ENCODE measurements at regions not wholly inside any gene's neighbourhood (a gene's known extent, or its start where the extent isn't known, plus 50 kb on each side); places are given as distances from the start of the nearest gene placed in this dataset.

- 96% methylated on average over 10 of the region's 10 CpGs for WGBS (ENCODE audit: insufficient coverage)
- no peaks in the 10 kb centered on the region for H4K20me1 ChIP-seq (ENCODE audit: control insufficient read depth, insufficient read depth, low read length, poor library complexity, severe bottlenecking)
- no peak overlapping the region for H3K4me3 ChIP-seq (ENCODE audit: control extremely low read depth in 1 of 5, extremely low read depth in 1 of 5, insufficient read depth in 1 of 5, low read depth in 2 of 5, low read length in 4 of 5)
- H3K4me1 ChIP-seq (ENCODE audit: control insufficient read depth in 2 of 2, insufficient read depth in 2 of 2, low read length in 2 of 2): no peaks in the 10 kb centered on the region
- Mint-ChIP-seq H3K4me1 (no peaks in the 10 kb centered on the region), H3K27me3 (peaks cover 3% of the 10 kb centered on the region), H3K9me3 (ENCODE audit: insufficient read depth) (no peaks in the 10 kb centered on the region), H3K4me3 (no peak overlapping the region), H3K27ac (no peak overlapping the region)
- no peak overlapping the region for H3K27ac ChIP-seq (ENCODE audit: low read length in 2 of 2)
- no peak overlapping the region for H3K4me2 ChIP-seq (replicated peaks; ENCODE audit: low read depth, low read length, poor library complexity, severe bottlenecking)
- no peak for DNase-seq
- H3K79me2 ChIP-seq (ENCODE audit: control insufficient read depth, insufficient read depth, low read length): no peaks in the 10 kb centered on the region
- H3K27me3 ChIP-seq (replicated peaks in 1 of 4; ENCODE audit: control extremely low read depth in 1 of 4, control insufficient read depth in 3 of 4, insufficient read depth in 4 of 4, low read length in 3 of 4): peaks cover 0 to 2% (median 0%) of the 10 kb centered on the region in 4 experiments
- CTCF ChIA-PET: interaction anchor here (1.7 kb wide), 1 partner anchor 87 kb away, joined by 4 read pairs; the partner anchor contains the start of gene EPHB3
- no peak for TF ChIP-seq EZH2 (IDR thresholded peaks at IDR 0.05; ENCODE audit: borderline replicate concordance, insufficient read depth, low read depth, low read length, poor library complexity, severe bottlenecking)
- TF ChIP-seq CTCF (IDR thresholded peaks at IDR 0.05): no peak
- POLR2A ChIA-PET: no interaction called here
- no peak overlapping the region for H3K9ac ChIP-seq (ENCODE audit: low read length)
- no peak overlapping the region for H2AFZ ChIP-seq (ENCODE audit: insufficient read depth, low read depth, low read length, poor library complexity, severe bottlenecking)
- H3K9me3 ChIP-seq (ENCODE audit: control extremely low read depth in 1 of 3, control insufficient read depth in 2 of 3, insufficient read depth in 1 of 3, low read length in 2 of 3): peaks cover 0 to 2% (median 0%) of the 10 kb centered on the region in 3 donors
- intact Hi-C loops (cut with micrococcal nuclease): no loop called here
- no peak for ATAC-seq (ENCODE audit: low read depth)
- H3K36me3 ChIP-seq (replicated peaks in 1 of 2; ENCODE audit: control extremely low read depth in 1 of 2, control insufficient read depth in 1 of 2, extremely low read depth in 1 of 2, insufficient read depth in 2 of 2, low read length in 1 of 2): no peaks in the 10 kb centered on the region
These were observed 63.2 kb downstream of the MAGEF1 start for GRCh38 chr3:184648636-184649035.

- Histone ChIP-seq H3K4me3 (ENCODE audit: control extremely low read depth in 1 of 5, extremely low read depth in 1 of 5, insufficient read depth in 1 of 5, low read depth in 2 of 5, low read length in 4 of 5) (no peak overlapping the region), H3K27ac (ENCODE audit: low read length in 2 of 2) (no peak overlapping the region), H4K20me1 (ENCODE audit: control insufficient read depth, insufficient read depth, low read length, poor library complexity, severe bottlenecking) (no peaks in the 10 kb centered on the region), H3K9ac (ENCODE audit: low read length) (no peak overlapping the region), H3K4me2 (replicated peaks; ENCODE audit: low read depth, low read length, poor library complexity, severe bottlenecking) (no peak overlapping the region), H2AFZ (ENCODE audit: insufficient read depth, low read depth, low read length, poor library complexity, severe bottlenecking) (no peak overlapping the region), H3K4me1 (ENCODE audit: control insufficient read depth in 2 of 2, insufficient read depth in 2 of 2, low read length in 2 of 2) (no peaks in the 10 kb centered on the region), H3K79me2 (ENCODE audit: control insufficient read depth, insufficient read depth, low read length) (no peaks in the 10 kb centered on the region), H3K9me3 (ENCODE audit: control extremely low read depth in 1 of 3, control insufficient read depth in 2 of 3, insufficient read depth in 1 of 3, low read length in 2 of 3) (no peaks in the 10 kb centered on the region), H3K27me3 (replicated peaks in 1 of 4; ENCODE audit: control extremely low read depth in 1 of 4, control insufficient read depth in 3 of 4, insufficient read depth in 4 of 4, low read length in 3 of 4) (peaks cover 0 to 2% (median 0%) of the 10 kb centered on the region in 4 experiments), H3K36me3 (replicated peaks in 1 of 2; ENCODE audit: control extremely low read depth in 1 of 2, control insufficient read depth in 1 of 2, extremely low read depth in 1 of 2, insufficient read depth in 2 of 2, low read length in 1 of 2) (no peaks in the 10 kb centered on the region)
- no peak overlapping the region for H3K4me3 Mint-ChIP-seq
- ChIA-PET CTCF (interaction anchor here (1.7 kb wide), 1 partner anchor 86 kb away, joined by 4 read pairs; the partner anchor contains the start of gene EPHB3), POLR2A (no interaction called here)
- WGBS (ENCODE audit: insufficient coverage): 94% methylated on average over 7 of the region's 7 CpGs
- no peak for DNase-seq
- H3K9me3 Mint-ChIP-seq (ENCODE audit: insufficient read depth): no peaks in the 10 kb centered on the region
- no peak for ATAC-seq (ENCODE audit: low read depth)
- H3K4me1 Mint-ChIP-seq: no peaks in the 10 kb centered on the region
- H3K27ac Mint-ChIP-seq: no peak overlapping the region
- TF ChIP-seq EZH2 (IDR thresholded peaks at IDR 0.05; ENCODE audit: borderline replicate concordance, insufficient read depth, low read depth, low read length, poor library complexity, severe bottlenecking): no peak
- TF ChIP-seq CTCF (IDR thresholded peaks at IDR 0.05): no peak
- intact Hi-C loops (cut with micrococcal nuclease): no loop called here
- H3K27me3 Mint-ChIP-seq: peaks cover 3% of the 10 kb centered on the region
These were observed 64.4 kb downstream of the MAGEF1 start for GRCh38 chr3:184647405-184647936.

Measured in B cell (primary cell).